ENCODE measurements at regions not wholly inside any gene's neighbourhood (a gene's known extent, or its start where the extent isn't known, plus 50 kb on each side); places are given as distances from the start of the nearest gene placed in this dataset.
"Not testable (repeated sequence)": the region's sequence is repeated elsewhere in the genome, so short reads cannot be mapped to it uniquely, and the experiment has no call there.

DNA sequence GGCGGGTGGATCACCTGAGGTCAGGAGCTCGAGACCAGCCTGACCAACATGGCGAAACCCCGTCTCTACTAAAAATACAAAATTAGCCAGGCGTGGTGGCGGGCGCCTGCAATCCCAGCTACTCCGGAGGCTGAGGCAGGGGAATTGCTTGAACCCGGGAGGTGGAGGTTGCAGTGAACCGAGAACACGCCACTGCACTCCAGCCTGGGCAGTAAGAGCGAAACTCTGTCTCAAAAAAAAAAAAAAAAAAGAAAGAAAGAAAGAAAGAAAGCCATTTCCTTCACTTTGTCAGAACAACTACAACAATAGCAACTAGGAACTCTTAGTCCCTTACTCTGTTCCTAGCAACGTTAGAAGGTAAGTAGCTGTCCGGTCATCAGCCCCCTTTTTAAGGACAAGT is 222.9 kb upstream of the JARID2 start:
- not testable (repeated sequence) for TF ChIP-seq CTCF (conservative IDR thresholded peaks at IDR 0.05; ENCODE audit: low read depth in 2 of 2); EZH2phosphoT487 (IDR thresholded peaks at IDR 0.05; ENCODE audit: unreplicated experiment); EZH2 (IDR thresholded peaks at IDR 0.05; ENCODE audit: low read depth, unreplicated experiment); POLR2AphosphoS5 (IDR thresholded peaks at IDR 0.05; ENCODE audit: low read depth); REST (IDR thresholded peaks at IDR 0.05; ENCODE audit: unreplicated experiment)
- TF ChIP-seq, protein P1, sequence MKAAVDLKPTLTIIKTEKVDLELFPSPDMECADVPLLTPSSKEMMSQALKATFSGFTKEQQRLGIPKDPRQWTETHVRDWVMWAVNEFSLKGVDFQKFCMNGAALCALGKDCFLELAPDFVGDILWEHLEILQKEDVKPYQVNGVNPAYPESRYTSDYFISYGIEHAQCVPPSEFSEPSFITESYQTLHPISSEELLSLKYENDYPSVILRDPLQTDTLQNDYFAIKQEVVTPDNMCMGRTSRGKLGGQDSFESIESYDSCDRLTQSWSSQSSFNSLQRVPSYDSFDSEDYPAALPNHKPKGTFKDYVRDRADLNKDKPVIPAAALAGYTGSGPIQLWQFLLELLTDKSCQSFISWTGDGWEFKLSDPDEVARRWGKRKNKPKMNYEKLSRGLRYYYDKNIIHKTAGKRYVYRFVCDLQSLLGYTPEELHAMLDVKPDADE (IDR thresholded peaks at IDR 0.05), result not testable (repeated sequence)
